Endothelial cell (in vitro differentiated cells): ENCODE measurements at regions not wholly inside any gene's neighbourhood (a gene's known extent, or its start where the extent isn't known, plus 50 kb on each side); places are given as distances from the start of the nearest gene placed in this dataset.
A peak's percentile ranks its signal among the peaks of the same experiment; 100 is the strongest.

Source experiments
- DNase-seq: peaks from one replicate; pipeline ENCODE4 v3.0.0; 2021; ENCODE audit warnings: low spot score
- H3K27ac Mint-ChIP-seq: one replicate; pipeline ENCODE4 v1.8.0; 2021; ENCODE audit warnings: mixed read lengths, inconsistent platforms; ENCODE audit not compliant: unreplicated experiment
- H3K27me3 Mint-ChIP-seq: one replicate; pipeline ENCODE4 v1.8.0; 2021; ENCODE audit warnings: mild to moderate bottlenecking, moderate library complexity, mixed read lengths, inconsistent platforms; ENCODE audit not compliant: unreplicated experiment
- H3K36me3 Mint-ChIP-seq: one replicate; pipeline ENCODE4 v1.8.0; 2021; ENCODE audit warnings: mild to moderate bottlenecking, low read depth, mixed read lengths, inconsistent platforms; ENCODE audit not compliant: unreplicated experiment
- H3K4me1 Mint-ChIP-seq: one replicate; pipeline ENCODE4 v1.8.0; 2021; ENCODE audit warnings: mild to moderate bottlenecking, mixed read lengths, inconsistent platforms; ENCODE audit not compliant: unreplicated experiment
- H3K4me3 Mint-ChIP-seq: one replicate; pipeline ENCODE4 v1.8.0; 2021; ENCODE audit warnings: mild to moderate bottlenecking, mixed read lengths, inconsistent platforms; ENCODE audit not compliant: unreplicated experiment
- H3K9me3 Mint-ChIP-seq: one replicate; pipeline ENCODE4 v1.8.0; 2021; ENCODE audit warnings: mixed read lengths, inconsistent platforms; ENCODE audit not compliant: unreplicated experiment
- TF ChIP-seq, protein P1 (sequence below): fragments of 200-600 bp; sonication (generic); IDR thresholded peaks from one replicate; pipeline ENCODE4 v1.5.0; 2021; ENCODE audit warnings: antibody characterized with exemption; ENCODE audit not compliant: unreplicated experiment

DNA sequence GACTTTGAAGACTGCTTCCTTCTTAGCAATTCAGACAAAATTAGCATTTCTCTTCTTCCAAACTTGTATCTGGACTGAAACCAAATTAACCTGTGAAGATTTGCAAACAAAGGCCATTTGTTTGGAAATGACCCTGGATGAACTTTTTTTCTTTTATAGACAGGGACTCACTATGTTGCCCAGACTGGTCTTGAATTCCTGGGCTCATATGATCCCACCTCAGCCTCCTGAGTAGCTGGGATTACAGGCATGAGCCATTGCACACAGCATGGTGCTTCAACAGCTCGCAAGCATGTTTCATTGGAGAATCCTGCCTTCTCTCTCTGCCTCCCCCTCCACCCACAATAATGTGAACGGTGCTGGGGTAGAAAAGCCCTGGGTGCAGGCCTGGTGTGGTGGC, 170.2 kb downstream of the ARL4C start:
- H3K27ac Mint-ChIP-seq: no peak overlapping the region
- peaks cover 2% of the 10 kb centered on the region for H3K4me1 Mint-ChIP-seq
- H3K4me3 Mint-ChIP-seq: no peak overlapping the region
- peaks cover 4% of the 10 kb centered on the region for H3K27me3 Mint-ChIP-seq
- no peak for DNase-seq
- TF ChIP-seq, protein P1, sequence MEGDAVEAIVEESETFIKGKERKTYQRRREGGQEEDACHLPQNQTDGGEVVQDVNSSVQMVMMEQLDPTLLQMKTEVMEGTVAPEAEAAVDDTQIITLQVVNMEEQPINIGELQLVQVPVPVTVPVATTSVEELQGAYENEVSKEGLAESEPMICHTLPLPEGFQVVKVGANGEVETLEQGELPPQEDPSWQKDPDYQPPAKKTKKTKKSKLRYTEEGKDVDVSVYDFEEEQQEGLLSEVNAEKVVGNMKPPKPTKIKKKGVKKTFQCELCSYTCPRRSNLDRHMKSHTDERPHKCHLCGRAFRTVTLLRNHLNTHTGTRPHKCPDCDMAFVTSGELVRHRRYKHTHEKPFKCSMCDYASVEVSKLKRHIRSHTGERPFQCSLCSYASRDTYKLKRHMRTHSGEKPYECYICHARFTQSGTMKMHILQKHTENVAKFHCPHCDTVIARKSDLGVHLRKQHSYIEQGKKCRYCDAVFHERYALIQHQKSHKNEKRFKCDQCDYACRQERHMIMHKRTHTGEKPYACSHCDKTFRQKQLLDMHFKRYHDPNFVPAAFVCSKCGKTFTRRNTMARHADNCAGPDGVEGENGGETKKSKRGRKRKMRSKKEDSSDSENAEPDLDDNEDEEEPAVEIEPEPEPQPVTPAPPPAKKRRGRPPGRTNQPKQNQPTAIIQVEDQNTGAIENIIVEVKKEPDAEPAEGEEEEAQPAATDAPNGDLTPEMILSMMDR: no peak
- H3K9me3 Mint-ChIP-seq: no peaks in the 10 kb centered on the region
- H3K36me3 Mint-ChIP-seq: no peaks in the 10 kb centered on the region

DNA sequence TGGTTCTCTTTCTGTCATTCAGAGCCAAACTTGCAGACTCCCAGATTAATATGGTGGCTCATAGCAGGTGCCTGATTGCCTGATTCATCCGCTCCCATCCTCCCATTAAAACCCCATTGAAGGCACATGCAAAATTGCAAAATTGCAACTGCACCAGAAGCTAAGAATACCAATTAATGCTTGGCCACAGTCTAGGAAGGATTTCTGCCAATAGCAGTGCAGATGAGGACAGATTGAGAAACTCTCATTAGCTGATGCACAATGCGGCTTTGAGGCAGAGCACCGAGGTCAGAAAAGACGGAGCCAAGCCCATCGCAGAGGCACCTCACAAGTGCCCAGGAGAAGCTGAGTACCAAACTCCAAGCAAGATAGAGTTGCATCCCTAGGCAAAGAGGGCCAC, 172.8 kb downstream of the ARL4C start:
- H3K27me3 Mint-ChIP-seq: peaks cover 4% of the 10 kb centered on the region
- H3K4me3 Mint-ChIP-seq: no peak overlapping the region
- no peaks in the 10 kb centered on the region for H3K36me3 Mint-ChIP-seq
- no peak for DNase-seq
- peak overlapping the region; percentile 22 for H3K27ac Mint-ChIP-seq
- H3K4me1 Mint-ChIP-seq: peaks cover 2% of the 10 kb centered on the region
- TF ChIP-seq, protein P1: no peak
- H3K9me3 Mint-ChIP-seq: no peaks in the 10 kb centered on the region

DNA sequence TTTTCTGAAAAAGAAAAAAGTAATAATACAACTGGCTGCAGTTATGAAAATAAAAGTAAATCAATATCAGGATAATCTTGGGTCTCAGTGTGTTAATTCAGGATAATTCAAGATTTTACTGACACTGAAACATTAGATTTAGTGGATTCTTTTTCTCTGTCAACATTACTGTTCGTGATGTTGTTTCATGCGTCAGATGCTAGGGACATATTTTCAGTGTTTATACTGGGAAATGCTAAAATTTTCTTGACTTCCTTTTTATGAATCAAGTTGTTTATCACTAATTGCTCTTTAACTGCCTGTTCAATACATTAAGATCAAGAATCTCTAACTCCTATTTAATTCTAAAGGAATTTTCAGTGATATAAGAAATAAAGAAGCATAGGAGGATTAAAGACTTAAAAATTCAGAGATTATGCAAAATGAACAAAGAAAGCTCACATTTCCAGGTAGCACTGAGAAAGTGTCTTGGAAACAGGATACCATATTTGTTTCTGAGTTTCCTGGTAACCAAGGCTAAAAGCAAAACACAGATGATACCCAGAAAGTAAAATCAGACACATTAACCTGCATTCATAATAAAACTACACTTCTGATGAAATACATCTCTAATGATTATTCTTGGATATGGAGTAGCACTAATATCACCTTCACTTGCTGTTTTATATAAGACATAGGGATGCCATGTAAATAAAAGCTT, 174.0 kb downstream of the ARL4C start:
- no peaks in the 10 kb centered on the region for H3K36me3 Mint-ChIP-seq
- DNase-seq: no peak
- H3K4me1 Mint-ChIP-seq: peaks cover 2% of the 10 kb centered on the region
- no peak overlapping the region for H3K4me3 Mint-ChIP-seq
- TF ChIP-seq, protein P1: no peak
- no peaks in the 10 kb centered on the region for H3K9me3 Mint-ChIP-seq
- no peaks in the 10 kb centered on the region for H3K27me3 Mint-ChIP-seq
- H3K27ac Mint-ChIP-seq: peak overlapping the region; percentile 96

DNA sequence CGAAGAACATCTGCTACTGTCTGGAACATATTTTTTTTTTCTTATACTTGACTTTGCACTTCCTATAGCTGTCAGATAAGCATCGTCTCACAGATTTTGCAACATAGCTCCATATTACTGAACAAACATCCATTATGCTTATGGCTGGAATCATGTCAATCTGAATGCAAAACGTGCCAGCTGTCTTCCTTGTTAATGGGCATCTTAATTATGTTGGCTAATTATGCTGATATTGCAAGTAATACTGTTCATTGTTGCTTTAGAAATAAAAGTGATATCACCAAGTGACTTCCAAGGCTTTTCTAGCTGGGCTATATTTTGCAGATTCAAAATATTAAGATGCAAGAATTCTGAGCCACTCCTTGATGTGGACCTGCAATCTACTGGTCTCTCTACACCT, 176.8 kb downstream of the ARL4C start:
- Mint-ChIP-seq H3K4me1 (peaks cover 2% of the 10 kb centered on the region), H3K9me3 (no peaks in the 10 kb centered on the region), H3K4me3 (no peak overlapping the region), H3K36me3 (no peaks in the 10 kb centered on the region), H3K27me3 (no peaks in the 10 kb centered on the region), H3K27ac (no peak overlapping the region)
- no peak for DNase-seq
- TF ChIP-seq, protein P1: no peak

DNA sequence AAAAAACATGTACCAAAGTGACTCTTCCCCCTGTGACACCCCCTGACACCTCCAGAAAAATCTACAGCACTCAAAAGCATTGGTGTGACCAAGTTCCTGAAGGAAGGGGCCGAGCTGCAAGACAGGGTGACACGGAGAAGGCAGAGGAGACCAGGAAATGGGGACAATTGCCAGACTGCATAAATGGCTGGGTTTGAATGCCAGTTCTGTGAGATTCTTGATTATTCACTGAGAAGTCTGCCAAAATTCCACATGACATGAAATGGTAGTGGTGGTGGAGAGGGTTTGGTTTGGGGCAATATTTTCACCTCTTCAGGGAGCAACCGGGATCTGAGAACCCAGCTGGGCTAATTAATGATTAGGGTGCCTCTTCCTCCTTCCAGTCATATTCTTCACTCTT, 178.5 kb downstream of the ARL4C start:
- no peak for DNase-seq
- H3K4me1 Mint-ChIP-seq: no peaks in the 10 kb centered on the region
- H3K27ac Mint-ChIP-seq: no peak overlapping the region
- H3K9me3 Mint-ChIP-seq: no peaks in the 10 kb centered on the region
- no peak overlapping the region for H3K4me3 Mint-ChIP-seq
- TF ChIP-seq, protein P1: no peak
- no peaks in the 10 kb centered on the region for H3K36me3 Mint-ChIP-seq
- H3K27me3 Mint-ChIP-seq: no peaks in the 10 kb centered on the region
